D721Med (cell line): ENCODE measurements at regions not wholly inside any gene's neighbourhood (a gene's known extent, or its start where the extent isn't known, plus 50 kb on each side); places are given as distances from the start of the nearest gene placed in this dataset.

ENCODE experiments used
- DNase-seq: peaks from one replicate; pipeline ENCODE4 v3.0.0; 2011; ENCODE audit warnings: low spot score; ENCODE audit not compliant: insufficient read length
- FAIRE-seq: peaks from 2 replicates; lab custom pipeline; 2011; peaks lifted over from hg19 to GRCh38; lab: Jason Lieb, UNC
- TF ChIP-seq, protein P1 (sequence below): IDR thresholded peaks from 2 replicates; pipeline ENCODE4 v1.5.1; 2012; ENCODE audit warnings: mild to moderate bottlenecking, control low read depth; ENCODE audit not compliant: insufficient read depth; ENCODE audit errors: missing control alignments

DNA sequence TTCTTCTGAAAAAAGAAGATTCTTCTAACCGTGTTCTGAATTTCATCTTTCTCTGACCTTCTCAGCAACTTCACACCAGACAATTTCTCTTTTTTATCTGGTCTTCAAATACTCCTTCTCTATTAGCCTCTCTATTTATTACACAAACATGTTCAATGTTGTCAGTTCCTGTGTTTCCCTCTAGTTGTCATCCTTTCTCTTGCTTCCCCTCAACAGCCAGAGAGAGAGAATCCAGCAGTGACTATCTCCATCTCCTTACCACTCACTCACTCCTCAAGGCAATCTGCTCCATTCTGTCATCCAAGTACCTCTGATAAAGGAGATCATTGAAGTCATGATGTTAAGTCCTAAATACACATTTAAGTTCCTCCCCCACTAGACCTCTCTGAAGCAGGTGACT lies 491.9 kb upstream of the CHAC2 start:
- DNase-seq (no peak), FAIRE-seq (no peak)
- TF ChIP-seq, protein P1, sequence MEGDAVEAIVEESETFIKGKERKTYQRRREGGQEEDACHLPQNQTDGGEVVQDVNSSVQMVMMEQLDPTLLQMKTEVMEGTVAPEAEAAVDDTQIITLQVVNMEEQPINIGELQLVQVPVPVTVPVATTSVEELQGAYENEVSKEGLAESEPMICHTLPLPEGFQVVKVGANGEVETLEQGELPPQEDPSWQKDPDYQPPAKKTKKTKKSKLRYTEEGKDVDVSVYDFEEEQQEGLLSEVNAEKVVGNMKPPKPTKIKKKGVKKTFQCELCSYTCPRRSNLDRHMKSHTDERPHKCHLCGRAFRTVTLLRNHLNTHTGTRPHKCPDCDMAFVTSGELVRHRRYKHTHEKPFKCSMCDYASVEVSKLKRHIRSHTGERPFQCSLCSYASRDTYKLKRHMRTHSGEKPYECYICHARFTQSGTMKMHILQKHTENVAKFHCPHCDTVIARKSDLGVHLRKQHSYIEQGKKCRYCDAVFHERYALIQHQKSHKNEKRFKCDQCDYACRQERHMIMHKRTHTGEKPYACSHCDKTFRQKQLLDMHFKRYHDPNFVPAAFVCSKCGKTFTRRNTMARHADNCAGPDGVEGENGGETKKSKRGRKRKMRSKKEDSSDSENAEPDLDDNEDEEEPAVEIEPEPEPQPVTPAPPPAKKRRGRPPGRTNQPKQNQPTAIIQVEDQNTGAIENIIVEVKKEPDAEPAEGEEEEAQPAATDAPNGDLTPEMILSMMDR = no peak

DNA sequence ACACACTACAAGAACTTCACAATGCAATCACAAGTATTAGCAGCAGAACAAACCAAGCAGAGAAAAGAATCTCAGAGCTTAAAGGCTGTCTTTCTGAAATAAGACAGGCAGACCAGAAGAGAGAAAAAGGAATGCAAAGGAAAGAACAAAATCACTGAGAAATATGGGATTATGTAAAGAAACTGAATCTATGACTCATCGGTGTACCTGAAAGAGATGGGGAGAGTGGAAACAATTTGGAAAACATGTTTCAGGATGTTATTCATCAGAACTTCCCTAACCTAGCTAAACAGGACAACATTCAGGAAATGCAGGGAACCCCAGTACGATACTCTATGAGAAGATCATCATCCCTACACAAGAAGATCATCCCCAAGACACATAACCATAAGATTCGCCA lies 499.0 kb upstream of the CHAC2 start:
- DNase-seq (no peak), FAIRE-seq (no peak)
- TF ChIP-seq, protein P1 = no peak

DNA sequence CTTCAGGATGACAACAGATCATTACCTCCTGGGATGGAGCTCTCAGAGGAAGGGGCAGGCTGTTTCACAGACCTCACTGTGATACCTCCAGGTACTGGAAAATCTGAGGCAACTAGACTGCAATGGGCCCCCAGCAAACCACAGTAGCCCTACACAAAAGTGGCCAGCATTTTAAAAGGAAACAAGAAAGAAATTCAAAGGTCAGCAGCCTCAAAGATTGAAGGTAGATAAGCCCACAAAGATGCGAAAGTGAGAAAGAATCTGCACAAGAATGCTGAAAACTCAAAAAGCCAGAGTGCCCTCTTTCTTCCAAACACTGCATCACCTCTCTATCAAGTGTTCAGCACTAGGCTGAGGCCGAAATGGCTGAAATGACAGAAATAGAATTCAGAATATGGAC lies 499.5 kb upstream of the CHAC2 start:
- DNase-seq = no peak
- no peak for FAIRE-seq
- TF ChIP-seq, protein P1 = no peak

DNA sequence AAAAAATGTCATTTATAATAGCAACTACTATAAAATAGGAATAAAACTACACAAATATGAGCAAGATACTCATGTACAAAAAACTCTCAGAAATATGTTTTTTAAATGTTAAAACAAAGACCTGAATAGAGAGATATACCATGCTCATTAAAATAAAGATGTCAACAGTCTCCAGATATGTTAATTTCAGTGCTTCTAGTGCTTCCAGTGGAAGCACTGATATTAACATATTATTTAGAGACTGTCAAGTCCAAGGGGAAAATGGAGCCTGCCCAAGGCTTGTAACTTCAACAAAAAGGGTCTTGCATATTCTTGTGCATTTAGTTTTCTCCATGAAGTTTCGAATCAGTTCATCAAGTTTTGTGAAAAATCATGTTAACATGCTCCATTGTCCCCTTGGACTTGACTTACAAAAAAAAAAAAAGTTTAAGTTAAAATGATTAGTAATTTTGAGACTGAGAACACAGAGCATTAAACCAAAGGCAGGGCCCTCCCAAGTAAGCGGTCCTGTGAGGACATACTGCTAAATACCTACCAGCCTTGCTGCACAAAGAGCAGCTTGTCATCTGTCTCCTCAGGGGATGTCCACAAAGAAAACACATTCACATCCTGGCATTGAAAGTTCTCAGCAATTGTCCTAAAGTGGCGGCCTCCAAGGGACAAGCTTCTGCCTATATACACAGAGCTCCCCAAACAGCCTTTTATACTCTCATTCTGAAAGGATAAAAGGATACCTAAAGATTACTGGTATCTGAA lies 501.9 kb upstream of the CHAC2 start:
- TF ChIP-seq, protein P1 = no peak
- no peak for FAIRE-seq

DNA sequence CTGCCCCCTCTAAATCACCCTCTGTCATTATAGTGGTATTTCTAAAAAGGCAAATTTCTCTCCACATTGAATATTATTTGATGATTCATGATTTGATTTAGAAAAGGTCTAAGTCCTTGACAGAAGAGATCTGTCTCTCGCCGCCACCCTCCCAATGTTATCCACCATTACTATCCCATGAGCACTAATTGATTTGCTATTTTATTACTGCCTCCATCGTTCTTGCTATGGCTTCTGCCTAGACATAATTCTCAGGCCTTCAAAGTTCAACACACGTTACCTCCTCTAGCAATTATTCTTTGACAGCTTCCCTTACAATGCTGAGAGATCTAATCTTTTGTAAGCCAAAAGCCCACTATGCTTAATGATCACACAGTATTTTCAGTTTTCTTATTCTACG lies 507.0 kb upstream of the CHAC2 start:
- TF ChIP-seq, protein P1 = no peak
- FAIRE-seq (no peak), DNase-seq (no peak)

More for the DNA sequence above, 501.9 kb upstream of the CHAC2 start:
- DNase-seq = no peak

DNA sequence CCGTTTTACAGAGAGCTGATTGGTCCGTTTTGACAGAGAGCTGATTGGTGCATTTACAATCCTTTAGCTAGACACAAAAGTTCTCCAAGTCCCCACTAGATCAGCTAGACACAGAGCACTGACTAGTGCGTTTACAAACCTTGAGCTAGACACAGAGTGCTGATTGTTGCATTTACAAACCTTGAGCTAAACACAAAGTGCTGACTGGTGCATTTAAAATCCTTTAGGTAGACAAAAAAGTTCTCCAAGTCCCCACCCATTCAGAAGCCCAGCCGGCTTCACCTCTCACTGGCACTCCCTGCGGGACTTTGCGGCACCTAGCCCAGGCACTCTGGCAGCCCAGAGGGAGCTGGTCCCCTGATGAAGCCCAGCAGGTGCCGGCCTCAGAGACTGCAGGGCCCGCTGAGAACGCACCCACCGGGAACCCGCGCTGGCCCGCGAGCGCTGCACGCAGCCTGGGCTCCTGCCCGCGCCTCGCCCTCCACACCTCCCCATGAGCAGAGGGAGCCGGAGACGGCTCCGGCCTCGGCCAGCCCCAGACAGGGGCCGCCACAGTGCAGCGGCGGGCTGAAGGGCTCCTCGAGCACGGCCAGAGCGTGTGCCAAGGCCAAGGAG lies 508.1 kb upstream of the CHAC2 start:
- TF ChIP-seq, protein P1 = no peak
- no peak for DNase-seq
- no peak for FAIRE-seq

DNA sequence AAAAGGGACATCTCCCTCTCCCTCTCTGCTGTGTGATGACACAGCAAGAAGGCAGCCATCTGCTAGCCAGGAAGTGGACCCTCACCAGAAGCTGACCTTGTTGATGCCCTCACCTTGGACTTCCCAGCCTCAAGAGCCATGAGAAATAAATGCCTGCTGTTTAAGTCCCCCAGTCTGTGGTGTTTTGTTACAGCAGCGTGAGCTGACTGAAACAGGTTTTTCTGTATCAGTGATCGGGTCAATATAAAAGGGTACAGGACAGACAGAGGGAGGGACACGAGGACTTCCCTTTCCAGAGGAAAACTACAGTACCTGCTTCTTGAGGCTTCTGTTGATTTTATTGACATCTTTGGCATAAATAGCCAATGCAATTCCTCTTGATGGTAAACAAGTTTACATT lies 510.3 kb upstream of the CHAC2 start:
- FAIRE-seq (no peak), DNase-seq (no peak)
- TF ChIP-seq, protein P1 = no peak
